GM20000 (cell line): ENCODE measurements at regions not wholly inside any gene's neighbourhood (a gene's known extent, or its start where the extent isn't known, plus 50 kb on each side); places are given as distances from the start of the nearest gene placed in this dataset.

Source experiments
- DNase-seq: peaks from one replicate; pipeline ENCODE4 v3.0.0; 2012; ENCODE audit warnings: low spot score
- TF ChIP-seq, protein P1 (sequence below): IDR thresholded peaks from 2 replicates; pipeline ENCODE4 v1.5.1; 2012; ENCODE audit warnings: mild to moderate bottlenecking, control low read depth; ENCODE audit errors: extremely low read depth, missing control alignments

GRCh38 chr16:86714166-86714565 is 135.8 kb downstream of the FOXL1 start:
- TF ChIP-seq, protein P1, sequence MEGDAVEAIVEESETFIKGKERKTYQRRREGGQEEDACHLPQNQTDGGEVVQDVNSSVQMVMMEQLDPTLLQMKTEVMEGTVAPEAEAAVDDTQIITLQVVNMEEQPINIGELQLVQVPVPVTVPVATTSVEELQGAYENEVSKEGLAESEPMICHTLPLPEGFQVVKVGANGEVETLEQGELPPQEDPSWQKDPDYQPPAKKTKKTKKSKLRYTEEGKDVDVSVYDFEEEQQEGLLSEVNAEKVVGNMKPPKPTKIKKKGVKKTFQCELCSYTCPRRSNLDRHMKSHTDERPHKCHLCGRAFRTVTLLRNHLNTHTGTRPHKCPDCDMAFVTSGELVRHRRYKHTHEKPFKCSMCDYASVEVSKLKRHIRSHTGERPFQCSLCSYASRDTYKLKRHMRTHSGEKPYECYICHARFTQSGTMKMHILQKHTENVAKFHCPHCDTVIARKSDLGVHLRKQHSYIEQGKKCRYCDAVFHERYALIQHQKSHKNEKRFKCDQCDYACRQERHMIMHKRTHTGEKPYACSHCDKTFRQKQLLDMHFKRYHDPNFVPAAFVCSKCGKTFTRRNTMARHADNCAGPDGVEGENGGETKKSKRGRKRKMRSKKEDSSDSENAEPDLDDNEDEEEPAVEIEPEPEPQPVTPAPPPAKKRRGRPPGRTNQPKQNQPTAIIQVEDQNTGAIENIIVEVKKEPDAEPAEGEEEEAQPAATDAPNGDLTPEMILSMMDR: no peak
- no peak for DNase-seq

DNA sequence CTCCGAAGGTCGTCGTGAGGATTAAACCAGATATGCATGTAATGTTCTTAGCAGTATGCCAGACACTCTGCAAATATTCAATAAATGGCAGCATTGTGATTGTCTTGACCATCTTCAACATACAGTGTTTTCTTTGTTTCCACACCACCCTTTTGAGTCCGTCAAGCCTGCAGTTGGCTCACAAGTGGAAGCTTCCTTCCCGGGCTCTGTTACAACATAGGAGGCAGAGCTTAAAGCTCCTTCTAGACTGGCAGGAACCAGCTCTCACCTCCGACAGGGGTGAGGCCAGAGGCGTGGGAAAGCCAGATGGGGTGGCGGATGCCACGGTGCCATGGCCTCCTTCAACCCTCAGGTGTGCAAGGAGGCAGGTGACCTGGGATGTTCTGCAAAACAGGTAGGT is 138.3 kb downstream of the FOXL1 start:
- TF ChIP-seq, protein P1: no peak
- no peak for DNase-seq

DNA sequence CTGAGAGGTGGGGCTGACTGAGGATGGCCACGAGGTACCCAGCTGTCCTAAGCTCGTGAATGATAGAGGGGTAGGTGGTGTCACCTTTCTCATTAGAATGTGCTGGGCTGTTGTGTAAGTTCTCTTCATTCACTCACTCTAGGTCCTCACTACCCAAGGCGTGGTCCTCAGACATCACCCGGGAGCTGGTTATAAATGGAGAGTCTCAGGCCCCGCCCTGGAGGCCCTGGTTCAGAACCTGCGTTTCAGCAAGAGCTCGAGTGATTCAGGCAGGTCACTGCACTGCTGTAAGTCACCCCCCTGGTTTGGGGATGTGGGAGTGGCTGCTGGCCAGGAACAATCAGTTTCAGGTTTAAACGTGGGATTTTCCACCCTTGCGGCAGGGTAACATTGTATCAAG is 139.8 kb downstream of the FOXL1 start:
- peak; percentile 37 for DNase-seq

GRCh38 chr16:86722970-86723369 is 144.6 kb downstream of the FOXL1 start:
- TF ChIP-seq, protein P1: no peak
- DNase-seq: no peak

More for the DNA sequence above, 139.8 kb downstream of the FOXL1 start:
- TF ChIP-seq, protein P1: no peak

- TF ChIP-seq, protein P1: no peak
- DNase-seq: no peak
These were observed 145.3 kb downstream of the FOXL1 start for GRCh38 chr16:86723689-86724088.

DNA sequence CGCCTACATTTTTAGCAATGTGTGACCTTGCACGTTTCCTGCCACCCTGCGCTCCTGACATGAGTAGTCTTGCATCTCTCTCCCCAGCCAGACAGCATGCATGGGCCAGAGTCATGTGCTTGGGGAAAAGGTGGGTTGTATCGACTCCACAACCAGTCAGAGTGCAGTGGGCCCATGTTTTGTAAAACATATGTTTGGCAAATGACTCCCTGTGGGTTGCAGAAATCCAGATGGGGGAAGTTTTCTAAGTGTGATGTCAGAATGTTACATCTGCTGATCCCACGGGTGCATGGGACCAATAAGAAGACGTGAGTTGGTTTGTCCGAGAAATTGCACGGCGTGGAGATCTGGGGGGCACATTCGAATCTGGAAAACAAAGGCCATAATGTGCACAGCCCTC is 147.1 kb downstream of the FOXL1 start:
- no peak for DNase-seq
- TF ChIP-seq, protein P1: no peak

GRCh38 chr16:86726340-86726739 is 148.0 kb downstream of the FOXL1 start:
- no peak for DNase-seq
- TF ChIP-seq, protein P1: no peak
